Activated T-cell treated with anti-CD3 and anti-CD28 coated beads, Interleukin-2, amount 50 U/mL, for 24 hours (primary cell): ENCODE measurements at regions not wholly inside any gene's neighbourhood (a gene's known extent, or its start where the extent isn't known, plus 50 kb on each side); places are given as distances from the start of the nearest gene placed in this dataset.

Experiments
- DNase-seq: peaks from one replicate; pipeline ENCODE4 v3.0.0-alpha.2; 2020
- H3K27ac Mint-ChIP-seq: 2 replicates; pipeline ENCODE4 v1.8.0; 2020; ENCODE audit warnings: mild to moderate bottlenecking, mixed read lengths
- H3K27me3 Mint-ChIP-seq: 2 replicates; pipeline ENCODE4 v1.8.0; 2020; ENCODE audit warnings: mixed read lengths
- H3K36me3 Mint-ChIP-seq: 2 replicates; pipeline ENCODE4 v1.8.0; 2020; ENCODE audit warnings: low read depth, mixed read lengths
- H3K4me1 Mint-ChIP-seq: 2 replicates; pipeline ENCODE4 v1.8.0; 2020; ENCODE audit warnings: low read depth, mixed read lengths
- H3K4me3 Mint-ChIP-seq: 2 replicates; pipeline ENCODE4 v1.8.0; 2020; ENCODE audit warnings: mild to moderate bottlenecking, moderate library complexity, mixed read lengths
- H3K9me3 Mint-ChIP-seq: 2 replicates; pipeline ENCODE4 v1.8.0; 2020; ENCODE audit warnings: mixed read lengths

GRCh38 chr9:14466828-14467227 is 152.9 kb upstream of the NFIB start:
- Mint-ChIP-seq H3K4me1 (no peaks in the 10 kb centered on the region), H3K4me3 (no peak overlapping the region), H3K9me3 (no peaks in the 10 kb centered on the region), H3K36me3 (no peaks in the 10 kb centered on the region), H3K27me3 (no peaks in the 10 kb centered on the region), H3K27ac (no peak overlapping the region)
- no peak for DNase-seq

GRCh38 chr9:14466429-14466818 is 152.5 kb upstream of the NFIB start:
- Mint-ChIP-seq H3K4me1 (no peaks in the 10 kb centered on the region), H3K27ac (no peak overlapping the region), H3K9me3 (no peaks in the 10 kb centered on the region), H3K27me3 (no peaks in the 10 kb centered on the region), H3K36me3 (no peaks in the 10 kb centered on the region), H3K4me3 (no peak overlapping the region)
- no peak for DNase-seq

- Mint-ChIP-seq H3K27me3 (no peaks in the 10 kb centered on the region), H3K4me3 (no peak overlapping the region), H3K9me3 (no peaks in the 10 kb centered on the region), H3K4me1 (no peaks in the 10 kb centered on the region), H3K36me3 (no peaks in the 10 kb centered on the region), H3K27ac (no peak overlapping the region)
- DNase-seq, result no peak
These were observed 149.0 kb upstream of the NFIB start for GRCh38 chr9:14462950-14463349.

DNA sequence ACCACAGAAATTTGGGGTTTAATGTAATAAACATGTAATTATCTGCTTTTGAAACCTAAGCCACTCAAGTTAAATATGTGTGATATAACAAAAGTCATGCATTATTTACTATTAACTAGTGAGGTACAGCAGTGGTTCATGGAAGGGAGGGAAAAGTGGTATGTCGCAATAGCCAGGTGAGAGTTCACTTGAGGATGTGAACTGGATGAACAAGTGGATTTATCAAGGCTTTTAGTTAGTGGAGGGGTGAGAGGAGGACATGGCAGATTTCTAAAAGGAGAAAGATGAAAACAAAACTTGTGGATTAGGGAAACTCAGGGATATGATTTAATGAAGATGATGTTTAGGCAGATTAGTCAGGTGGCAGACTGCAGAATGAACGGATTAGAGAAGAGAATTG is 141.3 kb upstream of the NFIB start:
- Mint-ChIP-seq H3K27me3 (peaks cover 8% of the 10 kb centered on the region), H3K4me3 (no peak overlapping the region), H3K4me1 (no peaks in the 10 kb centered on the region), H3K36me3 (no peaks in the 10 kb centered on the region), H3K27ac (no peak overlapping the region), H3K9me3 (no peaks in the 10 kb centered on the region)
- no peak for DNase-seq

DNA sequence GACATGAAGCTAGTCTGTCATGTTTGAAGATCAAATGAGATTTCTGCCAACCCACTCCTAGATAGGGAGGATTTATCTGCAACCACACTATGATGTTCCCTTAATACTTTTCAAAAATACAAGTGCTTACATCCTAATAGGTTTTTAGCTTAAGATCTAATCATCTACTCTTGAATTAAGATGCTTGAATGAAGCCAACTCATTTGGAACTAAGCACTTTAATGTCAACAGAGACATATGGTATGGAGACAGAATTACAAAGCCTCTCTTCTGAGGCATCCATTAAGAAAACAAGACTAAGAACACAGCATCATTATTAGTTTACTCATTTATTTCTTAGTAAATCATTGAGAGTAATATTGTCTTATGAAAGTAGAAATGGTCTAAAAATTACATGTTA is 139.3 kb upstream of the NFIB start:
- no peak overlapping the region for H3K4me3 Mint-ChIP-seq
- no peaks in the 10 kb centered on the region for H3K4me1 Mint-ChIP-seq
- DNase-seq, result no peak
- H3K27ac Mint-ChIP-seq, result no peak overlapping the region
- peaks cover 11% of the 10 kb centered on the region for H3K27me3 Mint-ChIP-seq
- no peaks in the 10 kb centered on the region for H3K9me3 Mint-ChIP-seq
- H3K36me3 Mint-ChIP-seq, result no peaks in the 10 kb centered on the region

GRCh38 chr9:14452539-14452938 is 138.6 kb upstream of the NFIB start:
- Mint-ChIP-seq H3K27ac (no peak overlapping the region), H3K36me3 (no peaks in the 10 kb centered on the region), H3K4me3 (no peak overlapping the region), H3K27me3 (peaks cover 11% of the 10 kb centered on the region), H3K9me3 (no peaks in the 10 kb centered on the region), H3K4me1 (no peaks in the 10 kb centered on the region)
- no peak for DNase-seq

DNA sequence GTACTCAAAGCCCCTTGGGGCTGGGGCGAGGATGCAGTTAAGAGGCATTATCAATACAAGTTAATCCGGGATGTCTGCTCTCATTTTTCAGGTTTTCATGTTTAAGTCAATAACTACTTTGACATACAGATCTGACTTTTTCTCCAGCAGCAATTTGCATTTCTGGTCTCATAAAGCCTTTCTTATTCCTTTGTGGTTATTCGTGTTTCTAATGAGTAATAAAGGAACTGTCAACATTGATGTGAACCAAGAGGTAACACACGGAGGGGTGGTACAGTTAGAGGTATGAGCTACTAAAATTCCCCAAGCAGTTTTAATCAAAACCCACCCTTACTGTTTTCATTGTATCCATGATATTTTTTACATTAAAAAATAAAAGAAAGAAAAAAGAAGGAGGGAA is 138.0 kb upstream of the NFIB start:
- H3K4me3 Mint-ChIP-seq, result no peak overlapping the region
- no peaks in the 10 kb centered on the region for H3K36me3 Mint-ChIP-seq
- DNase-seq, result no peak
- H3K27ac Mint-ChIP-seq, result no peak overlapping the region
- H3K27me3 Mint-ChIP-seq, result peaks cover 11% of the 10 kb centered on the region
- H3K9me3 Mint-ChIP-seq, result no peaks in the 10 kb centered on the region
- H3K4me1 Mint-ChIP-seq, result no peaks in the 10 kb centered on the region

DNA sequence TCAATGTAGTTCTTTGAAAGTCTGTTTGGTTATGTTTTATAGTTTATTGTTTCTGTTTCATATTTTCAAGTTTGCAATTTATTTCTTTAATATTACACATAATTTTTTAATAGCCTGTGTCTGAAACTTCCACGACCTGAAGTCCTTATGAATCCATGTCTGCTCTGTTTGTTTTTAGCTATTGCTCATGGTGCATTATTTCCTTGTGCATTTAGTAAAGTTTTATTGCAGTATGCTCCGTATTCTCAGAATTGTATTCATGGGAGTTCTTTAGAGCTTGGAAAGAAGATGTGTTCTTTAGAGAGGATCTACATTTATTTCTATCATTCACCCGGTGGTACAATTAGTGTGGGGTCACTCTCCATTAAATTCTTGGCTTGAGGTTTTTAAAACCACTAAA is 133.2 kb upstream of the NFIB start:
- Mint-ChIP-seq H3K36me3 (no peaks in the 10 kb centered on the region), H3K4me3 (no peak overlapping the region), H3K9me3 (no peaks in the 10 kb centered on the region), H3K27me3 (peaks cover 3% of the 10 kb centered on the region), H3K27ac (no peak overlapping the region), H3K4me1 (no peaks in the 10 kb centered on the region)
- no peak for DNase-seq

DNA sequence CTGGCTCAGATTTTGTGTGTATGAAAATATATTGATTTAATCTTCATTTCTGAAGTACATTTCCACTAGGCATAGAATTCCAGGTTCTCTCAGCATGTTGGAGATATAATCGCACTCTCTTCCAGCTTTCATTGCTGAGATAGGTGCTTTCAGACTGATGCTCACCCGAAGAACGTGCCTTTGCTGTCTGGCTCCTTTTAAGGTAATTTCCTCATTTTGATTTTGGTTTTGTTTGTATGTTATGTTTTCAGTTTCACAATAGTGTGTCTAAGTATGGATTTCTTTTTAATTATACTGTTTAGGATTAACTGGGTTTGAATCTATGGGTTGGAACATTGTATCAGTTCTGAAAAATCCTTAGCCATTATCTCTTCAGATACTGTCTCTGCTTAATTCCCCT is 132.0 kb upstream of the NFIB start:
- DNase-seq, result no peak
- no peak overlapping the region for H3K4me3 Mint-ChIP-seq
- H3K9me3 Mint-ChIP-seq, result no peaks in the 10 kb centered on the region
- no peaks in the 10 kb centered on the region for H3K4me1 Mint-ChIP-seq
- no peak overlapping the region for H3K27ac Mint-ChIP-seq
- no peaks in the 10 kb centered on the region for H3K36me3 Mint-ChIP-seq
- peaks cover 3% of the 10 kb centered on the region for H3K27me3 Mint-ChIP-seq

- Mint-ChIP-seq H3K4me1 (no peaks in the 10 kb centered on the region), H3K36me3 (no peaks in the 10 kb centered on the region), H3K27me3 (peaks cover 1% of the 10 kb centered on the region), H3K4me3 (no peak overlapping the region), H3K27ac (no peak overlapping the region), H3K9me3 (no peaks in the 10 kb centered on the region)
- DNase-seq, result no peak
These were observed 129.0 kb upstream of the NFIB start for GRCh38 chr9:14442956-14443355.

DNA sequence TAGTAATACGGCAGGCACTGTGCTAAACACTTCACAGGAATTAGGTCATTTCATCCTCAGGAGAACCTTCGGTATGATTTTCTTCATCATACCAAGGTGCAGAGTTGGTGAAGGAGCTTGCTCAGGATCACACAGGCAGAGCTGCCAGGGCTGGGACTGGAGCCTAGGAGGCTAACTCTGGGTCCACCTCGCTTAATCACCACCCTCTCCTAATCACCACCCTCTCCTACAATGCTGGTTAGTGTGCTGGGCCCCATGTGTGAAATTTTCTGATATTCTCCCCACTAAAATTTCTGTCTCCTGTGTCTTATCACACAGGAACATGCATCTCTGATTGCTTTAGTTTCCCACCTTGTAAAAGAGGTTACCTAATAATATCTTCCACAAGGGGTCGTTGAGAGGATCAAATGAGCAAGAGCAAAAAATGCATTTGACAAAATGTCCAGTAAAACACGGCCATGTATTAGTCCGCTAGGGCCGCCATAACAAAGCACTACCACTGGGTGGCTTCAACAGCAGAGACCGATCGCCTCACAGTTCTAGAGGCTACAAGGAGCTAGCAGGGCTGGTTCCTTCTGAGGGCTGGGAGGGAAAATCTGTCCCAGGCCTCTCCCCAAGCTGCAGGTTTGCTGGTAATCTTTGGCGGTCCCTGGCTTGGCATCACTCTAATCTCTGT is 128.2 kb upstream of the NFIB start:
- no peak overlapping the region for H3K27ac Mint-ChIP-seq
- H3K4me1 Mint-ChIP-seq, result no peaks in the 10 kb centered on the region
- no peaks in the 10 kb centered on the region for H3K9me3 Mint-ChIP-seq
- H3K27me3 Mint-ChIP-seq, result peaks cover 4% of the 10 kb centered on the region
- DNase-seq, result no peak
- no peak overlapping the region for H3K4me3 Mint-ChIP-seq
- H3K36me3 Mint-ChIP-seq, result no peaks in the 10 kb centered on the region

GRCh38 chr9:14441115-14441514 is 127.2 kb upstream of the NFIB start:
- Mint-ChIP-seq H3K27ac (no peak overlapping the region), H3K4me3 (no peak overlapping the region), H3K9me3 (no peaks in the 10 kb centered on the region), H3K36me3 (no peaks in the 10 kb centered on the region), H3K27me3 (peaks cover 8% of the 10 kb centered on the region), H3K4me1 (no peaks in the 10 kb centered on the region)
- DNase-seq, result no peak

GRCh38 chr9:14440062-14440461 is 126.1 kb upstream of the NFIB start:
- DNase-seq, result no peak
- H3K9me3 Mint-ChIP-seq, result no peaks in the 10 kb centered on the region
- no peak overlapping the region for H3K27ac Mint-ChIP-seq
- no peaks in the 10 kb centered on the region for H3K4me1 Mint-ChIP-seq
- no peaks in the 10 kb centered on the region for H3K36me3 Mint-ChIP-seq
- no peak overlapping the region for H3K4me3 Mint-ChIP-seq
- peaks cover 11% of the 10 kb centered on the region for H3K27me3 Mint-ChIP-seq

DNA sequence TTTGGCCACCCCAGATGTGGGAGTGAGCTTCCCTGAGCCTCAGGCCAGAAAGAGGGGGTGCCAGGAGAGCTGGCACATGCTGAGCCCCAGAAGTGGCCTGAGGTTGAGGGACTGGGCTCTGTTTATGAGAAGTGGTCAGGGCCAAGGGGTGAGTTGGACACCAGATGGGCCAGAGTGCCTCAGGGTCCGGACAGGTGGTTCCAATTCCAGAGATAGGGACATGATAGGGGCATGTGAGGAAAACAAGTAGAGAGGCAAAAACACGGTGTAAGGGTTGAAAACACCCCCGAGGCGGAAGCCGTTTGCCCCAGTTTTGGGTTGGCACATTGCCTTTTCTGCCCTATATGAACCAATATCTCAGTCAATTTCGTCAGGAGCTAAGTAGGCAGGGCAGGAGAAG is 125.6 kb upstream of the NFIB start:
- Mint-ChIP-seq H3K4me1 (no peaks in the 10 kb centered on the region), H3K36me3 (no peaks in the 10 kb centered on the region), H3K27me3 (peaks cover 15% of the 10 kb centered on the region), H3K27ac (no peak overlapping the region), H3K4me3 (no peak overlapping the region), H3K9me3 (no peaks in the 10 kb centered on the region)
- DNase-seq, result no peak

GRCh38 chr9:14438232-14439021 is 124.5 kb upstream of the NFIB start:
- Mint-ChIP-seq H3K4me3 (no peak overlapping the region), H3K36me3 (no peaks in the 10 kb centered on the region), H3K27ac (no peak overlapping the region), H3K27me3 (peaks cover 24% of the 10 kb centered on the region), H3K4me1 (no peaks in the 10 kb centered on the region), H3K9me3 (no peaks in the 10 kb centered on the region)
- no peak for DNase-seq
